Testis (tissue), 2 donors: ENCODE measurements at regions not wholly inside any gene's neighbourhood (a gene's known extent, or its start where the extent isn't known, plus 50 kb on each side); places are given as distances from the start of the nearest gene placed in this dataset.

ENCODE experiments used
- POLR2A ChIP-seq: fragments of 450-650 bp; IDR thresholded peaks from one replicate; pipeline ENCODE4 v1.6.1; 2017; ENCODE audit warnings: antibody characterized with exemption, mild to moderate bottlenecking, moderate library complexity
- TF ChIP-seq, protein P1 (sequence below), 3 experiments: fragments of 450-650 bp in 2 of 3; fragments of 200-600 bp in 1 of 3; sonication (generic) in 1 of 3; IDR thresholded peaks; one replicate each; pipeline ENCODE4 v1.5.1; 2016 to 2019; ENCODE audit warnings: antibody characterized with exemption in 3 of 3, mild to moderate bottlenecking in 2 of 3, moderate library complexity in 1 of 3

- TF ChIP-seq, protein P1, sequence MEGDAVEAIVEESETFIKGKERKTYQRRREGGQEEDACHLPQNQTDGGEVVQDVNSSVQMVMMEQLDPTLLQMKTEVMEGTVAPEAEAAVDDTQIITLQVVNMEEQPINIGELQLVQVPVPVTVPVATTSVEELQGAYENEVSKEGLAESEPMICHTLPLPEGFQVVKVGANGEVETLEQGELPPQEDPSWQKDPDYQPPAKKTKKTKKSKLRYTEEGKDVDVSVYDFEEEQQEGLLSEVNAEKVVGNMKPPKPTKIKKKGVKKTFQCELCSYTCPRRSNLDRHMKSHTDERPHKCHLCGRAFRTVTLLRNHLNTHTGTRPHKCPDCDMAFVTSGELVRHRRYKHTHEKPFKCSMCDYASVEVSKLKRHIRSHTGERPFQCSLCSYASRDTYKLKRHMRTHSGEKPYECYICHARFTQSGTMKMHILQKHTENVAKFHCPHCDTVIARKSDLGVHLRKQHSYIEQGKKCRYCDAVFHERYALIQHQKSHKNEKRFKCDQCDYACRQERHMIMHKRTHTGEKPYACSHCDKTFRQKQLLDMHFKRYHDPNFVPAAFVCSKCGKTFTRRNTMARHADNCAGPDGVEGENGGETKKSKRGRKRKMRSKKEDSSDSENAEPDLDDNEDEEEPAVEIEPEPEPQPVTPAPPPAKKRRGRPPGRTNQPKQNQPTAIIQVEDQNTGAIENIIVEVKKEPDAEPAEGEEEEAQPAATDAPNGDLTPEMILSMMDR (IDR thresholded peaks at IDR 0.05): no peak
- TF ChIP-seq POLR2A: no peak
These were observed 456.4 kb downstream of the COL12A1 start for GRCh38 chr6:74749211-74750147.
